LNCaP clone FGC (cell line): ENCODE measurements at regions not wholly inside any gene's neighbourhood (a gene's known extent, or its start where the extent isn't known, plus 50 kb on each side); places are given as distances from the start of the nearest gene placed in this dataset.

Experiments used
- DNase-seq: peaks from one replicate; pipeline ENCODE4 v3.0.0-alpha.2; 2011; ENCODE audit warnings: low read depth
- H3K4me3 ChIP-seq: 2 replicates; pipeline ENCODE4 v1.5.1; 2011; ENCODE audit warnings: mild to moderate bottlenecking, low read depth, low read length, control low read depth
- TF ChIP-seq, protein P1 (sequence below): IDR thresholded peaks from 2 replicates; pipeline ENCODE4 v1.5.1; 2012; ENCODE audit warnings: mild to moderate bottlenecking; ENCODE audit not compliant: control insufficient read depth, insufficient read depth; ENCODE audit errors: extremely low read depth

- H3K4me3 ChIP-seq, result no peak overlapping the region
- TF ChIP-seq, protein P1, sequence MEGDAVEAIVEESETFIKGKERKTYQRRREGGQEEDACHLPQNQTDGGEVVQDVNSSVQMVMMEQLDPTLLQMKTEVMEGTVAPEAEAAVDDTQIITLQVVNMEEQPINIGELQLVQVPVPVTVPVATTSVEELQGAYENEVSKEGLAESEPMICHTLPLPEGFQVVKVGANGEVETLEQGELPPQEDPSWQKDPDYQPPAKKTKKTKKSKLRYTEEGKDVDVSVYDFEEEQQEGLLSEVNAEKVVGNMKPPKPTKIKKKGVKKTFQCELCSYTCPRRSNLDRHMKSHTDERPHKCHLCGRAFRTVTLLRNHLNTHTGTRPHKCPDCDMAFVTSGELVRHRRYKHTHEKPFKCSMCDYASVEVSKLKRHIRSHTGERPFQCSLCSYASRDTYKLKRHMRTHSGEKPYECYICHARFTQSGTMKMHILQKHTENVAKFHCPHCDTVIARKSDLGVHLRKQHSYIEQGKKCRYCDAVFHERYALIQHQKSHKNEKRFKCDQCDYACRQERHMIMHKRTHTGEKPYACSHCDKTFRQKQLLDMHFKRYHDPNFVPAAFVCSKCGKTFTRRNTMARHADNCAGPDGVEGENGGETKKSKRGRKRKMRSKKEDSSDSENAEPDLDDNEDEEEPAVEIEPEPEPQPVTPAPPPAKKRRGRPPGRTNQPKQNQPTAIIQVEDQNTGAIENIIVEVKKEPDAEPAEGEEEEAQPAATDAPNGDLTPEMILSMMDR, result no peak
- DNase-seq, result no peak
These were observed 736.5 kb downstream of the REEP3 start for GRCh38 chr10:64257704-64258103.

- DNase-seq, result no peak
- no peak overlapping the region for H3K4me3 ChIP-seq
- TF ChIP-seq, protein P1, result no peak
These were observed 739.9 kb downstream of the REEP3 start for GRCh38 chr10:64261092-64261491.

GRCh38 chr10:64261676-64262075 lies 740.5 kb downstream of the REEP3 start:
- no peak for DNase-seq
- TF ChIP-seq, protein P1, result no peak
- no peak overlapping the region for H3K4me3 ChIP-seq

GRCh38 chr10:64265961-64266360 lies 744.8 kb downstream of the REEP3 start:
- H3K4me3 ChIP-seq, result no peak overlapping the region
- no peak for DNase-seq
- TF ChIP-seq, protein P1, result no peak

DNA sequence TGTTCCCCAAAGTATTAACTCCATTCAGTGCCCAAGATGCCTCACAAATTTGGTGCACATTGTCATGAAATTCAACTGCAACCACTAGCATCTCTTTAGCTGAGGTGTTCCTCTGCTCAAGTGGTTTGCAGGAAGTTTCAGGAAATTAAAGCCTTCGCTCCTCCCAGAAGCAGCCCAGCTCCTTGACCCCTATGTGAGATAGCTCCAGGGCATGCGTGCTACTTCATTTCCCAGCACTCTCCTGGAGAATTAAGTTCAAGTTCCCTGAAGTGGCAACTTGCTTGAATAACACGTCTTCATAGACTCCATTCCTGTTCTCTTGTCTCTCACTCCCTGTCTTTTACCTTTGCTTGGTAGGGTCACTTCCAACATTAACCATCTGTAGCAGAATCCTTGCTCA lies 750.3 kb downstream of the REEP3 start:
- DNase-seq, result no peak
- no peak overlapping the region for H3K4me3 ChIP-seq
- TF ChIP-seq, protein P1, result no peak

GRCh38 chr10:64271983-64272382 lies 750.8 kb downstream of the REEP3 start:
- no peak for DNase-seq
- TF ChIP-seq, protein P1, result peak; percentile 35; the same call in 1 of the 2 replicates
- no peak overlapping the region for H3K4me3 ChIP-seq

DNA sequence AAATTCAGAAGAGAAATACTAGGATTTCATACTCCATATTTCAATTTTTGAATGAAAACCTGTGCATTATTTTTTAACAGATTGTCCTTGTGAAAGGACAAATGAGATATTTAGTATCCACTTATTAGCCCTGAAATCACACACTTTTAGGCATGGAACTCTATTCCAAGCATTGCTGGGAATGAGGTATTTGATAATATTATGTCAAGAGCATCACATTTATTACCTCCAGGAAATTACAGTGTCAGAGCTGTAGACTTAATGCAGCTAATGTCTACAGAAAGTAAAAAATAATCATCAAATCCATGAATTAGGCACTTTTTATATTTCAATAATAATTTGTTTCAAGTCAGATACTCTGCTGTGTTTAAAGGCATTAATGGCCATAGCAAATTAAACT lies 753.8 kb downstream of the REEP3 start:
- no peak overlapping the region for H3K4me3 ChIP-seq
- DNase-seq, result no peak
- TF ChIP-seq, protein P1, result no peak
